PFSK-1 (cell line): ENCODE measurements at regions not wholly inside any gene's neighbourhood (a gene's known extent, or its start where the extent isn't known, plus 50 kb on each side); places are given as distances from the start of the nearest gene placed in this dataset.

Experiments
- FOXP2 ChIP-seq: optimal IDR thresholded peaks from 2 replicates; pipeline ENCODE3; 2011; ENCODE audit warnings: borderline replicate concordance, control low read depth, inconsistent platforms; ENCODE audit not compliant: insufficient read depth; ENCODE audit errors: extremely low read length, extremely low read depth
- POLR2AphosphoS5 ChIP-seq: IDR thresholded peaks from 2 replicates; pipeline ENCODE4 v1.6.1; 2012; ENCODE audit warnings: low read depth, mild to moderate bottlenecking, control low read depth, low read length, moderate library complexity
- SIN3A ChIP-seq: IDR thresholded peaks from 2 replicates; pipeline ENCODE4 v1.6.1; 2012; ENCODE audit warnings: mild to moderate bottlenecking, low read length, moderate library complexity, borderline replicate concordance; ENCODE audit not compliant: insufficient read depth
- TAF1 ChIP-seq: IDR thresholded peaks from 2 replicates; pipeline ENCODE4 v1.6.1; 2012; ENCODE audit warnings: low read length, control low read depth, borderline replicate concordance; ENCODE audit not compliant: insufficient read depth
- TF ChIP-seq, protein P1 (sequence below), 2 experiments: IDR thresholded peaks; 2 replicates each; pipeline versions ENCODE4 v1.6.1 to v1.8.0; 2011 to 2012; ENCODE audit warnings: low read depth in 2 of 2, low read length in 2 of 2, control low read depth in 1 of 2, inconsistent platforms in 1 of 2, mild to moderate bottlenecking in 1 of 2, moderate library complexity in 1 of 2; ENCODE audit not compliant: insufficient read depth in 1 of 2

DNA sequence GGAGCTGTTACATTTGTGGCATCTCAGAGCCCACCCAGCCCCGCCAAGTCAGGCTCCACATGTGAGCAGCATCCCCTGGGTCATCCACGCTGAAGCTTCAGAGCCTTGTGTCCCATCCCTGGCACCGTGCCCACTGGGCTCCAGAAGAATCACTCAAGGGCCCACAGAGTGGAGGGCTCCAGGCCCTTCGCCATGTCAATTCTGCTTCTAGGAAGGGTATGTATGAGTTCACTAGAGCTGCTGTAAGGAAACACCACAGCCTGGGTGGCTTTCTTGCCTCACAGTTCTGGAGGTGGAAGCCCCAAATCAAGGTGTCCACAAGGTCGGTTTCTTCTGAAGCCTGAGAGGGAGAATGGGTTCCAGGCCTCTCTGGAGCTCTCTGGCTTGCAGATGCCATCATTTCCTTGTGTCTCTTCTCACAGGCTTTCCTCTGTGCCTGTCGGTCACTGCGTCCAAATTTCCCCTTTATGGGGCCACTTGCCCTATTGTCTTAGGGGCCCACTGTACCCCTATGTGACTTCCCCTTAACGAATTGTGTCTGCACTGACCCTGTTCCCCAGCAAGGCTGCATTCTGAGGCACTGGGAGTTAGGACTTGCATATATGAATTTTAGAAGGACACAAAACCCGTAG, 1476.0 kb downstream of the TBC1D22A start:
- TF ChIP-seq, protein P1, sequence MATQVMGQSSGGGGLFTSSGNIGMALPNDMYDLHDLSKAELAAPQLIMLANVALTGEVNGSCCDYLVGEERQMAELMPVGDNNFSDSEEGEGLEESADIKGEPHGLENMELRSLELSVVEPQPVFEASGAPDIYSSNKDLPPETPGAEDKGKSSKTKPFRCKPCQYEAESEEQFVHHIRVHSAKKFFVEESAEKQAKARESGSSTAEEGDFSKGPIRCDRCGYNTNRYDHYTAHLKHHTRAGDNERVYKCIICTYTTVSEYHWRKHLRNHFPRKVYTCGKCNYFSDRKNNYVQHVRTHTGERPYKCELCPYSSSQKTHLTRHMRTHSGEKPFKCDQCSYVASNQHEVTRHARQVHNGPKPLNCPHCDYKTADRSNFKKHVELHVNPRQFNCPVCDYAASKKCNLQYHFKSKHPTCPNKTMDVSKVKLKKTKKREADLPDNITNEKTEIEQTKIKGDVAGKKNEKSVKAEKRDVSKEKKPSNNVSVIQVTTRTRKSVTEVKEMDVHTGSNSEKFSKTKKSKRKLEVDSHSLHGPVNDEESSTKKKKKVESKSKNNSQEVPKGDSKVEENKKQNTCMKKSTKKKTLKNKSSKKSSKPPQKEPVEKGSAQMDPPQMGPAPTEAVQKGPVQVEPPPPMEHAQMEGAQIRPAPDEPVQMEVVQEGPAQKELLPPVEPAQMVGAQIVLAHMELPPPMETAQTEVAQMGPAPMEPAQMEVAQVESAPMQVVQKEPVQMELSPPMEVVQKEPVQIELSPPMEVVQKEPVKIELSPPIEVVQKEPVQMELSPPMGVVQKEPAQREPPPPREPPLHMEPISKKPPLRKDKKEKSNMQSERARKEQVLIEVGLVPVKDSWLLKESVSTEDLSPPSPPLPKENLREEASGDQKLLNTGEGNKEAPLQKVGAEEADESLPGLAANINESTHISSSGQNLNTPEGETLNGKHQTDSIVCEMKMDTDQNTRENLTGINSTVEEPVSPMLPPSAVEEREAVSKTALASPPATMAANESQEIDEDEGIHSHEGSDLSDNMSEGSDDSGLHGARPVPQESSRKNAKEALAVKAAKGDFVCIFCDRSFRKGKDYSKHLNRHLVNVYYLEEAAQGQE (IDR thresholded peaks at IDR 0.05; ENCODE audit: insufficient read depth in 1 of 2, low read depth in 2 of 2, low read length in 2 of 2) = no peak

DNA sequence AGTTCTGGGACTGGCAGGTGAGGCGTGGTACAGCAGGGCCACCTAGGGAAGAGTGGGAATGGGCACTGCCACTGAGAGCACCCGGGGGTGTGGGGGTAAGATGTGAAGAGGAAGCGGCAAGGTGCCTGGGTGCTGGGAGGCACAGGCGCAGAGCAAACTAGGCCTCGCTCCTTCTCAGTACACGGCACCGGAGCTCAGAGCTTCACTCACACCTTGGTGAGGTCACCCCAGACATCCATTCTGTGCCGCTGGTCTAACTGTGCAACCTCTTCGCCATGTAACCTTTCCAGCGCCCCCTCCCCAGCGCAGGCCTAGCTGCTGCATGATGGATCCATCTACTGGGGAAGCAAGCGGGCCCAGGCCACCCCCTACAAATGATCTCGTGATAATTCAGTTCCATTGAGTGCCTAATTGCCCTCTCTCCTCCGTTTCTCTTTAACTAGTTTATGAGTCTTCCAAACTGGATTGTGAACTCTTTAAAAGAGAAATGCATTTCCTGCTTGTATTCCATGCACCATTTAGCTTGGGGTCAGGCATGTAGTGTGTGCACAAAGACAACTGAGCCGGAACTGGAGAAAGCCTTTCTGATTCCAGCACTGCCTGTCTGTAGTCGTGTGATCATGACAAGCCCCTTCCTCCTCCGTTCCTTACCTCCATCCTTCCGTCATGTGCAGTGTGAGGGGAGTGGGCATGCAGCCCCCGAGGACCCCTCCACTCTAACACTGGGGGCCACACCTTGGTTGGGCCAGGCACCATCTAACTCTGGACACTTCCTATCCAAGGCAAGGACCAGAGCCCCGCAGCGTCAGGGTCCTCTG, 1475.2 kb downstream of the TBC1D22A start:
- no peak for TF ChIP-seq FOXP2
- TF ChIP-seq SIN3A = no peak
- TF ChIP-seq POLR2AphosphoS5 = no peak
- TF ChIP-seq, protein P1 (IDR thresholded peaks at IDR 0.05; ENCODE audit: insufficient read depth in 1 of 2, low read depth in 2 of 2, low read length in 2 of 2) = no peak
- TF ChIP-seq TAF1 = no peak

DNA sequence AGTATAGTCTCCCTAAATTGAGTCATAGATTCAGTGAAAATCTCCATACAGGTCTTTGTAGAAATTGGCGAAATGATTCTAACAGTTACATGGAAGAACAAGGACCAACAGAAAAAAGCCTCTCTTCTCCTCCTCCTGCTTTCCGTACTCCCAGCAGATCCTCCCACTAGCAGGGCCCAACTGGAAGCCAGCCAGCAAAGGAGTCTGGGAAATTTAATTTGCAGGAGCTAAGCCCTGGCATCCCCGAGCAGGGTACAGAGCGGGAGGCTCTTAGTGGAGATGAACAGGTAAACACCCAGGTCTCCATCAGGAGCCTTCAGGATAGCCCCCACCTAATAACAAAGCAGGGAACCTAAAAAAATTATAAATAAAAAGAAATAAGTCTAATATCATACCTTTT, 1473.8 kb downstream of the TBC1D22A start:
- no peak for TF ChIP-seq TAF1

DNA sequence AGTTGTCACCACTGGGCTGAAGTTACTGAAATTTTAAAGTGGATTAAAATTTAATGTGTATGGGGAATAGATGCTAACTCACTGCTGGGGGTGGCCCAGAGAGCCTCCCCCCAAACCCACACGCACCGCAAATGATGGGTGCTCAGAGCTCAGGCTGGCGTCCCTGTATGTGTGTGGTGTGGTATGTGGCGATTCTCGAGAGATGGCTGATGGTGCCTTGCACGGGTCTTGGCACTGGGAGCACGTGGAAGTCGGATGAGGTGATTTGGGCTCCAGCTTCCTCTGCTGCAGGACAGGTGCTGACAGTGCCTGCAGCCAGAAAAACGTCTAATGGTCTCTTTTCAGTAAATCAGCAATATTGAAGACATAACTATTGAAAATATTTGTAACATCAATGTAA, 1473.3 kb downstream of the TBC1D22A start:
- TF ChIP-seq TAF1 (no peak), SIN3A (no peak), POLR2AphosphoS5 (no peak), FOXP2 (no peak)
- TF ChIP-seq, protein P1 (IDR thresholded peaks at IDR 0.05; ENCODE audit: insufficient read depth in 1 of 2, low read depth in 2 of 2, low read length in 2 of 2) = no peak

DNA sequence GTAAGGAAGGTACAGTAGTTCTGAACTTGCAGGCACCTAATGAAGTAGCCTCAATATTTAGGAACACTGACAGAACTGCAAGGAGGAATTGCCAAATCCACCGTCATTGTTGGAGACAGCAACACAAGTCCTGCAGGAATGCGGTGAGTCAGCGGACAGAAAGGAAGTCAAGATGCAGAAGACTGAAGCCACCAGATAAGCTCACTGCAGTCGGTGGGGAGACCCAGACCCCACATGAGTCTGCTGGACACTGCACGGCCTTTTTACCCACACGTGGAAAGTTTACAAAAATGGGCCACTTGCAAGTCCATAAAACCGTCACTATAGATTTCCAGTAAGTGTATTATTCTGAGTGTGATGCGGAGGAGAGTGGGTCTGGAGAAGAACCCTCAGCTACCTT, 1471.6 kb downstream of the TBC1D22A start:
- TF ChIP-seq SIN3A = no peak
- TF ChIP-seq TAF1 = no peak
- TF ChIP-seq POLR2AphosphoS5 = no peak
- TF ChIP-seq, protein P1 (IDR thresholded peaks at IDR 0.05; ENCODE audit: insufficient read depth in 1 of 2, low read depth in 2 of 2, low read length in 2 of 2) = no peak
- TF ChIP-seq FOXP2 = no peak
